Gastroesophageal sphincter (tissue), 3 donors: ENCODE measurements at regions not wholly inside any gene's neighbourhood (a gene's known extent, or its start where the extent isn't known, plus 50 kb on each side); places are given as distances from the start of the nearest gene placed in this dataset.

Experiments used
- EP300 ChIP-seq: sonication (generic); formaldehyde crosslinking; IDR thresholded peaks from one replicate; pipeline ENCODE4 v1.6.1; 2017; ENCODE audit warnings: antibody characterized with exemption, mild to moderate bottlenecking
- POLR2A ChIP-seq, 2 donors: fragments of 450-650 bp; IDR thresholded peaks; one replicate each; pipeline ENCODE4 v1.6.1; 2017; ENCODE audit warnings: antibody characterized with exemption in 2 of 2, mild to moderate bottlenecking in 2 of 2, moderate library complexity in 1 of 2
- POLR2AphosphoS5 ChIP-seq: sonication (generic); formaldehyde crosslinking; IDR thresholded peaks from one replicate; pipeline ENCODE4 v1.6.1; 2017; ENCODE audit warnings: antibody characterized with exemption
- TF ChIP-seq, protein P1 (sequence below), 4 experiments: fragments of 200-600 bp in 2 of 4; fragments of 450-650 bp in 2 of 4; sonication (generic) in 1 of 4; IDR thresholded peaks; one replicate each; pipeline ENCODE4 v1.5.1; 2017 to 2019; ENCODE audit warnings: antibody characterized with exemption in 4 of 4, mild to moderate bottlenecking in 2 of 4, moderate library complexity in 2 of 4

DNA sequence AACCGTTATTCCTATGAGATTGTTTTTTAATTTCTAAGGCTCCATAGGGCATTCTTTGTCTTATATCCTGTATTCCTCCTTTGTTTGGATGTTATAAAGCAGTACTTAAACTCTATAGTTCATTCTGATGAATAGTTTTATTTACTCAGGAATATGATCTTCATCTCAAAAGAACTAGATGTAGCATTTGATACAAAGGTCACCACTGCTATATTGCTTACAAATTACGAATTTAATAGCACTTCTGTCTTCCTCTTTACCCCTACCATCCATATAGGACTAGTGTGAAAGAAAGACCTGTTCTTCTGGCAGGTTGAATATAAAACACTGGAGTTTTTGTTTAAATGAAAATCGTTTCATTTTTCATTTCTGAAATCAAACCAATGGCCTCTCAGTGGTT, 468.1 kb upstream of the CXADR start:
- TF ChIP-seq, protein P1, sequence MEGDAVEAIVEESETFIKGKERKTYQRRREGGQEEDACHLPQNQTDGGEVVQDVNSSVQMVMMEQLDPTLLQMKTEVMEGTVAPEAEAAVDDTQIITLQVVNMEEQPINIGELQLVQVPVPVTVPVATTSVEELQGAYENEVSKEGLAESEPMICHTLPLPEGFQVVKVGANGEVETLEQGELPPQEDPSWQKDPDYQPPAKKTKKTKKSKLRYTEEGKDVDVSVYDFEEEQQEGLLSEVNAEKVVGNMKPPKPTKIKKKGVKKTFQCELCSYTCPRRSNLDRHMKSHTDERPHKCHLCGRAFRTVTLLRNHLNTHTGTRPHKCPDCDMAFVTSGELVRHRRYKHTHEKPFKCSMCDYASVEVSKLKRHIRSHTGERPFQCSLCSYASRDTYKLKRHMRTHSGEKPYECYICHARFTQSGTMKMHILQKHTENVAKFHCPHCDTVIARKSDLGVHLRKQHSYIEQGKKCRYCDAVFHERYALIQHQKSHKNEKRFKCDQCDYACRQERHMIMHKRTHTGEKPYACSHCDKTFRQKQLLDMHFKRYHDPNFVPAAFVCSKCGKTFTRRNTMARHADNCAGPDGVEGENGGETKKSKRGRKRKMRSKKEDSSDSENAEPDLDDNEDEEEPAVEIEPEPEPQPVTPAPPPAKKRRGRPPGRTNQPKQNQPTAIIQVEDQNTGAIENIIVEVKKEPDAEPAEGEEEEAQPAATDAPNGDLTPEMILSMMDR (IDR thresholded peaks at IDR 0.05), result no peak
- TF ChIP-seq POLR2AphosphoS5 (no peak), EP300 (no peak), POLR2A (IDR thresholded peaks at IDR 0.05) (no peak)
